OCI-LY1 (cell line): ENCODE measurements at regions not wholly inside any gene's neighbourhood (a gene's known extent, or its start where the extent isn't known, plus 50 kb on each side); places are given as distances from the start of the nearest gene placed in this dataset.
A peak's percentile ranks its signal among the peaks of the same experiment; 100 is the strongest.

Experiments
- H2AFZ ChIP-seq: fragments of 200-600 bp; sonication (generic), shearing (Covaris generic); 2 replicates; pipeline ENCODE4 v1.6.0; 2014; ENCODE audit warnings: antibody characterized with exemption, mild to moderate bottlenecking, low read length
- H3F3A ChIP-seq: fragments of 200-600 bp; sonication (generic), shearing (Covaris generic); 2 replicates; pipeline ENCODE4 v1.6.0; 2014; ENCODE audit warnings: mild to moderate bottlenecking, antibody characterized with exemption, low read length, moderate library complexity; ENCODE audit not compliant: insufficient read depth
- H3K27ac ChIP-seq: fragments of 200-600 bp; sonication (generic); 2 replicates; pipeline ENCODE4 v1.5.1; 2014; ENCODE audit warnings: low read length, mixed run types, mild to moderate bottlenecking, low read depth; ENCODE audit not compliant: poor library complexity, severe bottlenecking
- H3K27me3 ChIP-seq: fragments of 200-600 bp; sonication (generic); 2 replicates; pipeline ENCODE4 v1.6.0; 2014; ENCODE audit warnings: antibody characterized with exemption, mild to moderate bottlenecking, low read length, moderate library complexity; ENCODE audit not compliant: insufficient read depth
- H3K36me3 ChIP-seq: fragments of 200-600 bp; sonication (generic); 2 replicates; pipeline ENCODE4 v1.6.1; 2014; ENCODE audit warnings: mild to moderate bottlenecking, antibody characterized with exemption, low read length, moderate library complexity, mixed read lengths; ENCODE audit not compliant: insufficient read depth
- H3K4me1 ChIP-seq: fragments of 200-600 bp; sonication (generic); 2 replicates; pipeline ENCODE4 v1.5.1; 2014; ENCODE audit warnings: mild to moderate bottlenecking, low read length, moderate library complexity; ENCODE audit not compliant: insufficient read depth, severe bottlenecking
- H3K4me2 ChIP-seq: fragments of 200-600 bp; sonication (generic), shearing (Covaris generic); 2 replicates; pipeline ENCODE4 v1.6.1; 2014; ENCODE audit warnings: low read length
- H3K4me3 ChIP-seq: fragments of 200-600 bp; sonication (generic); 2 replicates; pipeline ENCODE4 v1.5.1; 2014; ENCODE audit warnings: low read length, low read depth, mild to moderate bottlenecking, mixed read lengths; ENCODE audit not compliant: poor library complexity, severe bottlenecking
- H3K79me2 ChIP-seq: fragments of 200-600 bp; shearing (Covaris generic); 2 replicates; pipeline ENCODE4 v1.6.1; 2016; ENCODE audit warnings: mixed run types, low read length, mixed read lengths; ENCODE audit not compliant: insufficient read depth
- H3K9ac ChIP-seq: fragments of 200-600 bp; sonication (generic), shearing (Covaris generic); 2 replicates; pipeline ENCODE4 v1.6.1; 2014; ENCODE audit warnings: mild to moderate bottlenecking, low read length, mixed read lengths
- H3K9me2 ChIP-seq: fragments of 200-600 bp; sonication (generic), shearing (Covaris generic); 2 replicates; pipeline ENCODE4 v1.6.1; 2014; ENCODE audit warnings: low read depth, mild to moderate bottlenecking, low read length, mixed read lengths
- H3K9me3 ChIP-seq: fragments of 200-600 bp; shearing (Covaris generic); 2 replicates; pipeline ENCODE4 v1.6.1; 2014; ENCODE audit warnings: low read length, mixed read lengths
- H4K20me1 ChIP-seq: fragments of 200-600 bp; sonication (generic), shearing (Covaris generic); 2 replicates; pipeline ENCODE4 v1.6.0; 2016; ENCODE audit warnings: mild to moderate bottlenecking, low read length; ENCODE audit not compliant: insufficient read depth
- CTCF ChIP-seq: fragments of 200-600 bp; sonication (generic), shearing (Covaris generic); IDR thresholded peaks from 2 replicates; pipeline ENCODE4 v1.5.1; 2017; ENCODE audit warnings: mild to moderate bottlenecking, antibody characterized with exemption, low read length, moderate library complexity, mixed read lengths
- EZH2 ChIP-seq: fragments of 200-600 bp; sonication (generic), shearing (Covaris generic); IDR thresholded peaks from 2 replicates; pipeline ENCODE4 v1.8.0; 2017; ENCODE audit warnings: borderline replicate concordance, mixed run types, mild to moderate bottlenecking, antibody characterized with exemption, low read length, moderate library complexity, mixed read lengths

- Histone ChIP-seq H3K9me3 (no peaks in the 10 kb centered on the region), H3K9me2 (no peaks in the 10 kb centered on the region), H3K4me1 (peaks cover 86% of the 10 kb centered on the region), H3K79me2 (no peaks in the 10 kb centered on the region), H2AFZ (no peak overlapping the region), H3K9ac (no peak overlapping the region), H3K36me3 (no peaks in the 10 kb centered on the region), H3K27ac (peak overlapping the region; percentile 50), H3F3A (no peaks in the 10 kb centered on the region), H3K4me3 (no peak overlapping the region), H3K4me2 (no peak overlapping the region), H4K20me1 (no peaks in the 10 kb centered on the region), H3K27me3 (no peaks in the 10 kb centered on the region)
- TF ChIP-seq EZH2 (no peak), CTCF (no peak)
Measured at GRCh38 chr2:458425-458815, 170.5 kb upstream of the ALKAL2 start.

GRCh38 chr2:457792-458424 is 170.0 kb upstream of the ALKAL2 start:
- Histone ChIP-seq H3K9ac (no peak overlapping the region), H3K27ac (peak overlapping the region; percentile 50), H3K4me2 (no peak overlapping the region), H3K9me3 (no peaks in the 10 kb centered on the region), H3K27me3 (no peaks in the 10 kb centered on the region), H2AFZ (no peak overlapping the region), H4K20me1 (no peaks in the 10 kb centered on the region), H3K79me2 (no peaks in the 10 kb centered on the region), H3K9me2 (no peaks in the 10 kb centered on the region), H3K36me3 (no peaks in the 10 kb centered on the region), H3K4me3 (no peak overlapping the region), H3F3A (no peaks in the 10 kb centered on the region), H3K4me1 (peaks cover 86% of the 10 kb centered on the region)
- no peak for TF ChIP-seq EZH2
- TF ChIP-seq CTCF = no peak

GRCh38 chr2:457262-457661 is 169.4 kb upstream of the ALKAL2 start:
- Histone ChIP-seq H3K9me3 (no peaks in the 10 kb centered on the region), H3K79me2 (no peaks in the 10 kb centered on the region), H3K9me2 (no peaks in the 10 kb centered on the region), H3K4me2 (no peak overlapping the region), H3K27me3 (no peaks in the 10 kb centered on the region), H3K36me3 (no peaks in the 10 kb centered on the region), H3F3A (no peaks in the 10 kb centered on the region), H4K20me1 (no peaks in the 10 kb centered on the region), H3K9ac (no peak overlapping the region; the same call in 1 of the 2 replicates), H3K4me1 (peaks cover 88% of the 10 kb centered on the region), H2AFZ (no peak overlapping the region), H3K27ac (peak overlapping the region; percentile 50), H3K4me3 (no peak overlapping the region)
- no peak for TF ChIP-seq CTCF
- TF ChIP-seq EZH2 = no peak
